ENCODE measurements at regions not wholly inside any gene's neighbourhood (a gene's known extent, or its start where the extent isn't known, plus 50 kb on each side); places are given as distances from the start of the nearest gene placed in this dataset.

DNA sequence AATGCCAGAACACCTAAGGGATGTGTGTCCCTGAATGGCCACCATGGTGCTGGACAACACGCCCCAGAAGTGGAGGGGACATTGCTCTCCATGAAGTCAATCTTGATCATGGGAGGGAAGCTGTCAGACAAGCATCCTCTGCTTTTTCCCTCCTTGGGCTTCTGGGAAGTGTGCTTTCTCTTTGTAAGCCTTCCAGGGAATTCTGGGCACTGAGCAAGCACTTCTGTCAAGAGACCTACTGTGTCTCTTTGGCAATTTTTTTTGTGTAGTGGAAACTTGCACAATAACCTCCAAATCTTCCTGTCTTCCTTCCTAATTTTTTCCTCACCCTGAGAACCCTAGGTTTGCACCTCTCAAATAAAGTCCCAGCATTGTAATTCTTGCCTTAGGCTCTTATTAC is 132.0 kb downstream of the SEC61B start:
- Histone ChIP-seq H2BK5ac (ENCODE audit: insufficient read length, low read length) (no peak overlapping the region), H3K4me2 (ENCODE audit: insufficient read depth, insufficient read length, low read length) (no peak overlapping the region), H3K4me1 (ENCODE audit: insufficient read depth, low read length) (no peaks in the 10 kb centered on the region), H2BK15ac (ENCODE audit: low read depth, low read length) (no peak overlapping the region), H3K23ac (ENCODE audit: insufficient read length, low read depth, low read length) (no peak overlapping the region), H2BK12ac (ENCODE audit: insufficient read length, low read depth, low read length) (no peak overlapping the region), H3K56ac (ENCODE audit: insufficient read length, low read depth, low read length) (no peak overlapping the region), H3K18ac (ENCODE audit: insufficient read length, low read depth, low read length) (no peak overlapping the region), H2AFZ (ENCODE audit: low read length) (no peak overlapping the region), H3K9ac (ENCODE audit: extremely low read depth, insufficient read length, low read length) (no peak overlapping the region), H3K9me3 (ENCODE audit: control insufficient read depth, low read depth, low read length) (no peaks in the 10 kb centered on the region), H3T11ph (ENCODE audit: low read length) (no peak overlapping the region), H3K27ac (ENCODE audit: insufficient read length, low read depth, low read length) (no peak overlapping the region), H2AK5ac (ENCODE audit: insufficient read length, low read length) (no peak overlapping the region), H3K14ac (ENCODE audit: insufficient read depth, low read length) (no peak overlapping the region), H4K91ac (ENCODE audit: insufficient read length, low read depth, low read length) (no peak overlapping the region), H3K4ac (ENCODE audit: low read depth, low read length) (no peak overlapping the region), H2BK120ac (ENCODE audit: low read depth, low read length, poor library complexity, severe bottlenecking) (no peak overlapping the region), H4K5ac (ENCODE audit: insufficient read length, low read depth, low read length) (no peak overlapping the region), H3K79me1 (ENCODE audit: insufficient read depth, low read depth, low read length, poor library complexity, severe bottlenecking) (no peaks in the 10 kb centered on the region), H3K79me2 (ENCODE audit: insufficient read depth, low read length) (no peaks in the 10 kb centered on the region), H3K27me3 (ENCODE audit: insufficient read depth, low read length) (no peaks in the 10 kb centered on the region), H3K23me2 (ENCODE audit: insufficient read length, low read depth, low read length, poor library complexity, severe bottlenecking) (no peaks in the 10 kb centered on the region), H4K20me1 (ENCODE audit: control insufficient read depth, insufficient read depth, insufficient read length) (no peaks in the 10 kb centered on the region), H2BK20ac (ENCODE audit: low read depth, low read length, poor library complexity, severe bottlenecking) (no peak overlapping the region), H4K8ac (replicated peaks; ENCODE audit: insufficient read length, low read depth, low read length) (no peak overlapping the region)
- no peak for TF ChIP-seq CTCF (conservative IDR thresholded peaks at IDR 0.05)
- no peak for DNase-seq
- peaks cover 4% of the 10 kb centered on the region; the same call in 1 of the 2 replicates for H3K27me3 Mint-ChIP-seq (ENCODE audit: low read depth)
- H3K36me3 Mint-ChIP-seq (ENCODE audit: insufficient read depth in 1 of 3, low read depth in 3 of 3), result no peaks in the 10 kb centered on the region; a peak in 1 of 7 replicates
- no CpG with 5 or more reads among the region's 1 CpG for WGBS (ENCODE audit: extremely low coverage, insufficient read length, low lambda C conversion rate)
- H3K4me1 Mint-ChIP-seq, result peaks cover under 1 to 3% of the 10 kb centered on the region in 2 experiments
- no peaks in the 10 kb centered on the region for H3K9me3 Mint-ChIP-seq
- no peak overlapping the region for H3K4me3 Mint-ChIP-seq
- no peak overlapping the region for H3K27ac Mint-ChIP-seq
